Fibroblast of the aortic adventitia (primary cell): ENCODE measurements at regions not wholly inside any gene's neighbourhood (a gene's known extent, or its start where the extent isn't known, plus 50 kb on each side); places are given as distances from the start of the nearest gene placed in this dataset.
"Not testable (repeated sequence)": the region's sequence is repeated elsewhere in the genome, so short reads cannot be mapped to it uniquely, and the experiment has no call there.

Experiments
- DNase-seq: peaks from one replicate; pipeline ENCODE4 v3.0.0-alpha.2; 2010; ENCODE audit warnings: low read depth
- H3K4me3 ChIP-seq: 2 replicates; pipeline ENCODE4 v1.5.1; 2011; ENCODE audit warnings: low read depth, mild to moderate bottlenecking, control low read depth, low read length, moderate library complexity
- TF ChIP-seq, protein P1 (sequence below): IDR thresholded peaks from 2 replicates; pipeline ENCODE4 v1.5.1; 2011; ENCODE audit warnings: mild to moderate bottlenecking, low read length, control low read depth, inconsistent platforms; ENCODE audit not compliant: insufficient read depth

DNA sequence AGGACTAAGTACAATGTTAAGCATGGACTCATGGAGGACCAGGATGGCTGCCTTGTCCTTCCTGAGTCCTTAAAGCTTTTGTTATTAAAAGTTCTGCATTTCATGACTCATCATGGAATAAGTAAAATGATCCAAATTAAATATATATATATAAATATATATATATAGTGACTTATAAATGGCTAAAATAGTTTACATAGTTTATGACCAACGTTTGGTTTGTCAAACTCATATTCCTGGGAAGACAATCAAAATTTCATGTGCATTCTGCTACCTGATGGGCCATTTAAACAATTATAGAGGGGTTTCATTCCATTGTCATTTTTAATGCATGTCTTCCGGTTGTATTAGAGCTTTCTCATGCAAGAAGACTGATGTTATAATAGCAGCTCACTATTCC, 1190.7 kb downstream of the FSCB start:
- DNase-seq = no peak
- TF ChIP-seq, protein P1, sequence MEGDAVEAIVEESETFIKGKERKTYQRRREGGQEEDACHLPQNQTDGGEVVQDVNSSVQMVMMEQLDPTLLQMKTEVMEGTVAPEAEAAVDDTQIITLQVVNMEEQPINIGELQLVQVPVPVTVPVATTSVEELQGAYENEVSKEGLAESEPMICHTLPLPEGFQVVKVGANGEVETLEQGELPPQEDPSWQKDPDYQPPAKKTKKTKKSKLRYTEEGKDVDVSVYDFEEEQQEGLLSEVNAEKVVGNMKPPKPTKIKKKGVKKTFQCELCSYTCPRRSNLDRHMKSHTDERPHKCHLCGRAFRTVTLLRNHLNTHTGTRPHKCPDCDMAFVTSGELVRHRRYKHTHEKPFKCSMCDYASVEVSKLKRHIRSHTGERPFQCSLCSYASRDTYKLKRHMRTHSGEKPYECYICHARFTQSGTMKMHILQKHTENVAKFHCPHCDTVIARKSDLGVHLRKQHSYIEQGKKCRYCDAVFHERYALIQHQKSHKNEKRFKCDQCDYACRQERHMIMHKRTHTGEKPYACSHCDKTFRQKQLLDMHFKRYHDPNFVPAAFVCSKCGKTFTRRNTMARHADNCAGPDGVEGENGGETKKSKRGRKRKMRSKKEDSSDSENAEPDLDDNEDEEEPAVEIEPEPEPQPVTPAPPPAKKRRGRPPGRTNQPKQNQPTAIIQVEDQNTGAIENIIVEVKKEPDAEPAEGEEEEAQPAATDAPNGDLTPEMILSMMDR = no peak
- H3K4me3 ChIP-seq = no peak overlapping the region

DNA sequence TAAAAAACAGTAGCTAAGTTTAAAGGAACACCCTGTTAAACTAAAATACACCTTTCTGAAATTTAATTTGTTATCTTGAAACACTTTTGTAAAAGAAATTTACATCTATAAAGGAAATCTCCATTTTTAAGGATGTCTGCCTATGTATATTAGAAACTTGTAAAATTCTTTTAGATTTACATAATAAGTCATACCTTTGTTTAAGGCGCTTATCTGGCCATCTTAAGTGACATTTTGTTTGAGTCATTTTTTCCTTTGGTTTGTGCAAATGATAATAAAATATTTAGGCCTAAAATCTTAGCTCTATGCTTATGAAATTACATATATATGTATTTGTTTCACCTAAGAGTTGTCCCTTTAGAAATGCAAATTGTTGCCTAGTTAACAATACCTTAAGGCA, 1193.4 kb downstream of the FSCB start:
- no peak overlapping the region for H3K4me3 ChIP-seq
- TF ChIP-seq, protein P1 = no peak
- no peak for DNase-seq

DNA sequence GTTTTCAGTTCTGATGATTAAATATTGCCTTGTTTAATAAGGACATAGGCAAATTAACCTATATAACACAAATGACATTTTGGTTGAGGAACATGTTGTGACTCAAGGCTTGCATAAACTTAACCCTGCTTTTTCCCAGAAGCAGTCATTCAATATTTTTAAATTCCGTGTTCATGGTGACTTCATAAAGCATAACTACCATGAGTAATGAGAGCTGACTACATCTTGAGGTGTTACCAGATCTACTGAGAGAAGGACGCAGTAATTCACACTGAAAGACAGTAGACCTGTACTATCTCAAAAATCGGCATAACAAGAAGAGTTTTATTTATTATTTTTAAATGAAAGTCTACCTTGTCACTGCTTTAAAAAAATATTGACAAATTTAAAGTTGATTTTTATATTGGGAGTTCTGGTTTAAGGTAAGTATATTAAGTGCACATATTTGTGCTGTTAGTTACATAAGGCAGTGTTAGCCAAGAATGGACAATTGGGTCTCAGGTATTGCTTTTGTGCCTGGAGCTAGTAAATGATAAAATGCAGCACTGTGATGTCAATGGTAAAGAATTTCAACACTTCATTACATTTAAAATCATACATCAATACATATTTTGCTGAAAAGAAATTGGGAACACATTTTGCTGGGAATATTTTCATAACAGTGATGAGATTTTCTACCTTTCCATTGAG, 1198.5 kb downstream of the FSCB start:
- TF ChIP-seq, protein P1 = no peak
- no peak for DNase-seq
- no peak overlapping the region for H3K4me3 ChIP-seq

DNA sequence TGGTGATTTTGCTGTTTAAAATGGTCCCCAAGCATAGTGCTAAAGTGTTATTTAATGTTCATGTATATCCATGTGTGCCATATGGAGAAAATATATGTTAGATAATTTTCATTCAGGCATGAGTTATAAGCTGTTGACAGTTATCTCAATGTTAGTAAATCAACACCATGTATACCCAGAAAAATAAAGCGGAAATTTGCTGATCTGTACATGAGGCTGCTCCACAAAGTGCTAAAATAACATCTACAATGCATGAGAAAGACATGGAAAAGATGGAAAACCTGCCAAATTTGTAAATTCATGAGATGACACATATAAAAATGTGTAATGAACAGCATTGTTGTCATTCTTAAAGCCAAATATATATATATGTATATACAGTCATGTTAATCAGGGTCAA, 1199.2 kb downstream of the FSCB start:
- TF ChIP-seq, protein P1 = no peak
- no peak for DNase-seq
- no peak overlapping the region for H3K4me3 ChIP-seq

DNA sequence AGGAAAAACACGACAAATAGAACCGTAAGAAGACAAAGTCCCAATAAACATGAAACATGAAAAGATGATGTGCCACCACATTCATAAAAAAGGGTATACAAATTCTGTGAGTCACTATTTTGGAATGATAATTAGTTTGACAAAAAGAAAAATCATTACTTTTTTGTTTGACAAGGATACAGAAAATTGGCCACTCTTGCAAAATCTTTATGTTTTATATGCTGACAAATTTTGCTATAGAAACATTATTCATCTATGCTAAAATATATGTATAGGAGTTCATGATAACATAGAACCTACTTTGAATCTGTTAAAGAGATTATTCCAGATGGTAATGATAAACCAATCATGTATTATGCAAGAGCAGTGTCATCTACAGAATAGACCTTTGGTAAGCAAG, 1201.0 kb downstream of the FSCB start:
- no peak overlapping the region for H3K4me3 ChIP-seq
- no peak for DNase-seq
- TF ChIP-seq, protein P1 = no peak

DNA sequence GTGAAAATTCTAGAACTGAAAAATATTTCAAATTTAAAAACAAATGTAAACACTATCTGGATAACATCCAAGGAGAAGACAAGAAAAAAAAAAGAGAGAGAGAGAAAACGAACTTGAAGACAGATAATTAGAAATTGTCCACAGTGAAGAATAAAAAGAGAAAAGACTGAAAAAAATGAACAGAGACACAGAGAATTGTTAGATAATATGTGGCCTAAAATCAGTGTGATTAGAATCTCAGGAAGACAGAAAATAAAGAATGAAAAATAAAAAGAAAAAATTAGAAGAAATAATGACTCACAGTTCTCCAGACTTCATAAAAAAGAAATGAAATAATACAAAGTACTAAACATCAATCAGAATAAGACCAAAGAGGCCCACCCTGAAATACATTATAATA, 1209.3 kb downstream of the FSCB start:
- TF ChIP-seq, protein P1 = no peak
- H3K4me3 ChIP-seq = no peak overlapping the region
- DNase-seq = no peak

DNA sequence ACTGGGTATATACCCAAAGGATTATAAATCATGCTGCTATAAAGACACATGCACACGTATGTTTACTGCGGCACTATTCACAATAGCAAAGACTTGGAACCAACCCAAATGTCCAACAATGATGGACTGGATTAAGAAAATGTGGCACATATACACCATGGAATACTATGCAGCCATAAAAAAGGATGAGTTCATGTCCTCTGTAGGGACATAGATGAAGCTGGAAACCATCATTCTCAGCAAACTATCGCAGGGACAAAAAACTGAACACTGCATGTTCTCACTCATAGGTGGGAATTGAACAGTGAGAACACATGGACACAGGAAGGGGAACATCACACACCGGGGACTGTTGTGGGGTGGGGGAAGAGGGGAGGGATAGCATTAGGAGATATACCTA, 1211.0 kb downstream of the FSCB start:
- not testable (repeated sequence) for DNase-seq, H3K4me3 ChIP-seq
